ENCODE measurements at regions not wholly inside any gene's neighbourhood (a gene's known extent, or its start where the extent isn't known, plus 50 kb on each side); places are given as distances from the start of the nearest gene placed in this dataset.

DNA sequence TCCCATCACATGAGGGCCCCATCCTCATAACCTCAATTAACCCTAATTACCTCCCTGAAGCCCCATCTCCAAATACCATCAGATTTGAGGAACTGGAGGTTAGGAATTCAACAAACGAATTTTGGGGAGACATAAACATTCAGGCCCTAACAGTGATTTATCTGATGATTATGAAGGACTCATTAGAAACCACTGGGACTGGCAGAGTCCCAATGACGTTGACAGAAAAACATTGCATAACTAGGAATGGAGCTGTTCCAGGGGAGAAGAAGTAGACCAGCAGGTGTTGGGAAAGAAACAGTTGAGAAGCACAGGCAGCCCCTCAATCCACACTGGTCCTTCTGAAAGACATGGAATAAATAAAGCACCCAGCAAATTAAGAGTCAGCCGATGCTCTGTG, 282.0 kb downstream of the MAP2K4 start:
- H3K36me3 Mint-ChIP-seq (ENCODE audit: insufficient read depth), result no peaks in the 10 kb centered on the region
- no peak for DNase-seq (ENCODE audit: low spot score, unreplicated experiment)
- H3K27me3 Mint-ChIP-seq, result no peaks in the 10 kb centered on the region
- no peak overlapping the region for H3K27ac Mint-ChIP-seq
- H3K4me3 Mint-ChIP-seq (ENCODE audit: low read depth), result no peak overlapping the region
- TF ChIP-seq, protein P1, sequence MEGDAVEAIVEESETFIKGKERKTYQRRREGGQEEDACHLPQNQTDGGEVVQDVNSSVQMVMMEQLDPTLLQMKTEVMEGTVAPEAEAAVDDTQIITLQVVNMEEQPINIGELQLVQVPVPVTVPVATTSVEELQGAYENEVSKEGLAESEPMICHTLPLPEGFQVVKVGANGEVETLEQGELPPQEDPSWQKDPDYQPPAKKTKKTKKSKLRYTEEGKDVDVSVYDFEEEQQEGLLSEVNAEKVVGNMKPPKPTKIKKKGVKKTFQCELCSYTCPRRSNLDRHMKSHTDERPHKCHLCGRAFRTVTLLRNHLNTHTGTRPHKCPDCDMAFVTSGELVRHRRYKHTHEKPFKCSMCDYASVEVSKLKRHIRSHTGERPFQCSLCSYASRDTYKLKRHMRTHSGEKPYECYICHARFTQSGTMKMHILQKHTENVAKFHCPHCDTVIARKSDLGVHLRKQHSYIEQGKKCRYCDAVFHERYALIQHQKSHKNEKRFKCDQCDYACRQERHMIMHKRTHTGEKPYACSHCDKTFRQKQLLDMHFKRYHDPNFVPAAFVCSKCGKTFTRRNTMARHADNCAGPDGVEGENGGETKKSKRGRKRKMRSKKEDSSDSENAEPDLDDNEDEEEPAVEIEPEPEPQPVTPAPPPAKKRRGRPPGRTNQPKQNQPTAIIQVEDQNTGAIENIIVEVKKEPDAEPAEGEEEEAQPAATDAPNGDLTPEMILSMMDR (IDR thresholded peaks at IDR 0.05; ENCODE audit: unreplicated experiment), result no peak
- H3K4me1 Mint-ChIP-seq (ENCODE audit: low read depth), result peaks cover under 1% of the 10 kb centered on the region
- H3K9me3 Mint-ChIP-seq (ENCODE audit: low read depth), result peaks cover 9% of the 10 kb centered on the region

DNA sequence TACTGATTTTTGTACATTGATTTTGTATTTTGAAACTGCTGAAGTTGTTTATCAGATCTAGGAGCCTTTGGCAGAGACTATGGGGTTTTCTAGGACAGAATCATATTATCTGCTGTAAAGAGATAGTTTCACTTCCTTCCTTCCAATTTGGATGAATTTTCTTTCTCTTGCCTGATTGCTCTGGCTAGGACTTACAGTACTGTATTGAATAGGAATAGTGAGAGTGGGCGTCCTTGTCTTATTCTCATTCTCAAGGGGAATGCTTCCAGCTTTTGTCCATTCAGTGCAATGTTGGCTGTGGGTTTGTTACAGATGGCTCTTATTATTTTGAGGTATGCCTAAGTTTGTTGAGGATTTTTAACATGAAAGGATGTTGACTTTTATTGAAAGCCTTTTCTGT, 290.1 kb downstream of the MAP2K4 start:
- Mint-ChIP-seq H3K27ac (no peak overlapping the region), H3K36me3 (ENCODE audit: insufficient read depth) (no peaks in the 10 kb centered on the region), H3K27me3 (peaks cover 3% of the 10 kb centered on the region), H3K4me3 (ENCODE audit: low read depth) (no peak overlapping the region), H3K4me1 (ENCODE audit: low read depth) (no peaks in the 10 kb centered on the region), H3K9me3 (ENCODE audit: low read depth) (peaks cover 38% of the 10 kb centered on the region)
- no peak for DNase-seq (ENCODE audit: low spot score, unreplicated experiment)
- TF ChIP-seq, protein P1 (IDR thresholded peaks at IDR 0.05; ENCODE audit: unreplicated experiment), result no peak

DNA sequence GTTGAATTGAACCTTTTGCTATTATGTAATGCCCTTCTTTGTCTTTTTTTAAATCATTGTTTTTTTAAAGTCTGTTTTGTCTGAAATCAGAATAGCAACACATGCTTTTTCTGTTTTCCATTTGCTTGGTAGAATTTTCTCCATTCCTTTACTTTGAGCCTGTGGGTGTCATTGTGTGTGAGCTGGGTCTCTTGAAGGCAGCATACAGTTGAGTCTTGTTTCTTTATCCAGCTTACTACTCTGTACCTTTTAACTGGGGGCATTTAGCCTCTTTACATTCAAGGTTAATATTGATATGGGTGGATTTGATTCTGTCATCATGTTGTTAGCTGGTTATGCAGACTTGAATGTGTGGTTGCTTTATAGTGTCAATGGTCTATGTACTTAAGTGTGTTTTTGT, 292.0 kb downstream of the MAP2K4 start:
- peaks cover 3% of the 10 kb centered on the region for H3K27me3 Mint-ChIP-seq
- no peak overlapping the region for H3K27ac Mint-ChIP-seq
- H3K4me3 Mint-ChIP-seq (ENCODE audit: low read depth), result no peak overlapping the region
- no peaks in the 10 kb centered on the region for H3K4me1 Mint-ChIP-seq (ENCODE audit: low read depth)
- TF ChIP-seq, protein P1 (IDR thresholded peaks at IDR 0.05; ENCODE audit: unreplicated experiment), result no peak
- DNase-seq (ENCODE audit: low spot score, unreplicated experiment), result no peak
- peaks cover 37% of the 10 kb centered on the region for H3K9me3 Mint-ChIP-seq (ENCODE audit: low read depth)
- H3K36me3 Mint-ChIP-seq (ENCODE audit: insufficient read depth), result no peaks in the 10 kb centered on the region

DNA sequence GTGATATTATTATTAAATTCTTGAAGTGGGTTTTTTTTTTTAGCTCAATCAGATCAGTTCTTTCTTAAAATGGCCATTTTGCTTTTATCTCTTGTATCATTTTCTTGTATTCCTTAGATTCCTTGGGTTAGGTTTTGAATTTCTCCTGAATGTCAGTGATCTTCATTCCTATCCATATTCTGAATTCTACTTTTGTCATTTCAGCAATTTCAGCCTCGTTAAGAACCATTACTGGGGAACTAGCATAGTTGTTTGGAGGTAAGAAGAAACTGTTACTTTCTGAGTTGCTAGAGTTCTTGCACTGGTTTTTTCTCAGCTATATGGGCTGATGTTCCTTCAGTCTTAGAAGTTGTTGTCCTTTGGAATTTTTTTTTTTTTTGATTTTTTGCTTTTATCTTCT, 293.1 kb downstream of the MAP2K4 start:
- Mint-ChIP-seq H3K4me3 (ENCODE audit: low read depth) (no peak overlapping the region), H3K36me3 (ENCODE audit: insufficient read depth) (no peaks in the 10 kb centered on the region), H3K4me1 (ENCODE audit: low read depth) (no peaks in the 10 kb centered on the region), H3K27me3 (peaks cover 3% of the 10 kb centered on the region), H3K9me3 (ENCODE audit: low read depth) (peaks cover 35% of the 10 kb centered on the region), H3K27ac (no peak overlapping the region)
- no peak for DNase-seq (ENCODE audit: low spot score, unreplicated experiment)
- TF ChIP-seq, protein P1 (IDR thresholded peaks at IDR 0.05; ENCODE audit: unreplicated experiment), result no peak

DNA sequence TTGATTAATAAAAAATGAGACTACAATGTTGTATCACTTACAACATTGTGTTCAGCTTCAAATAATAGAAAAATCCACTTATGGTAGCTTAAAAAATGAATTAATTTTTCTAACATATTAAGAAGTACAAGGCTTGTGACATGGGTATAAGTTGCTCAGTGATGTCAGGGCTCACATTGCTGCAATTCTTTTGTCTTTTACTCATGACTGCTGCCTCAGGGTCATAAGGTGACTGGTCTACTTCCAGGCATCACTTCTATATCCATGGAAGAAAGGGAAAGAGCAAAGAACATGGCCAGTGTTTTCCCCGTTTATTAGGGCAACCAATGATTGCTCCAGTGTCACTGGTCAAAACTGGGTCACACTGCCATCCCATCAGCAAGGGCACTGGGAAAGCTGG, 295.3 kb downstream of the MAP2K4 start:
- no peak for DNase-seq (ENCODE audit: low spot score, unreplicated experiment)
- Mint-ChIP-seq H3K9me3 (ENCODE audit: low read depth) (peaks cover 28% of the 10 kb centered on the region), H3K36me3 (ENCODE audit: insufficient read depth) (no peaks in the 10 kb centered on the region), H3K27me3 (peaks cover 6% of the 10 kb centered on the region), H3K4me3 (ENCODE audit: low read depth) (no peak overlapping the region), H3K4me1 (ENCODE audit: low read depth) (no peaks in the 10 kb centered on the region), H3K27ac (no peak overlapping the region)
- TF ChIP-seq, protein P1 (IDR thresholded peaks at IDR 0.05; ENCODE audit: unreplicated experiment), result no peak
